Neuronal stem cell (in vitro differentiated cells): ENCODE measurements at regions not wholly inside any gene's neighbourhood (a gene's known extent, or its start where the extent isn't known, plus 50 kb on each side); places are given as distances from the start of the nearest gene placed in this dataset.

Experiments used
- DNase-seq: peaks from one replicate; pipeline ENCODE4 v3.0.0-alpha.2; 2013; ENCODE audit warnings: low spot score
- H2AFZ ChIP-seq: one replicate; pipeline ENCODE4 v1.6.1; 2013; ENCODE audit warnings: mild to moderate bottlenecking, low read length, inconsistent platforms
- H2AK5ac ChIP-seq: 2 replicates; pipeline ENCODE4 v1.6.1; 2013; ENCODE audit warnings: low read depth, mild to moderate bottlenecking, inconsistent platforms, low read length, moderate library complexity, mixed read lengths
- H2BK120ac ChIP-seq: 2 replicates; pipeline ENCODE4 v1.6.1; 2013; ENCODE audit warnings: low read depth, mild to moderate bottlenecking, inconsistent platforms, low read length, moderate library complexity, mixed read lengths
- H2BK12ac ChIP-seq: one replicate; pipeline ENCODE4 v1.6.1; 2013; ENCODE audit warnings: low read length, inconsistent platforms
- H2BK15ac ChIP-seq: 2 replicates; pipeline ENCODE4 v1.6.1; 2013; ENCODE audit warnings: mild to moderate bottlenecking, low read length, inconsistent platforms, mixed read lengths
- H2BK5ac ChIP-seq: one replicate; pipeline ENCODE4 v1.6.1; 2013; ENCODE audit warnings: inconsistent platforms, mild to moderate bottlenecking, low read length, moderate library complexity
- H3K14ac ChIP-seq: one replicate; pipeline ENCODE4 v1.6.1; 2013; ENCODE audit warnings: low read length, inconsistent platforms
- H3K18ac ChIP-seq: 2 replicates; pipeline ENCODE4 v1.6.1; 2013; ENCODE audit warnings: low read length, inconsistent platforms
- H3K23ac ChIP-seq: 2 replicates; pipeline ENCODE4 v1.6.1; 2013; ENCODE audit warnings: low read depth, mild to moderate bottlenecking, mixed read lengths, low read length, inconsistent platforms; ENCODE audit not compliant: poor library complexity
- H3K27ac ChIP-seq: replicated peaks from 3 replicates; pipeline ENCODE4 v1.5.1; 2013; ENCODE audit warnings: low read length, inconsistent platforms
- H3K27me3 ChIP-seq, 3 experiments: 2 replicates each; pipeline ENCODE4 v1.6.1; 2013; ENCODE audit warnings: low read length in 3 of 3, mild to moderate bottlenecking in 2 of 3, inconsistent platforms in 1 of 3, low read depth in 1 of 3, mixed read lengths in 1 of 3, moderate library complexity in 1 of 3; ENCODE audit not compliant: control insufficient read depth in 3 of 3, insufficient read depth in 3 of 3
- H3K36me3 ChIP-seq, 2 donors: replicated peaks in 1 of 2; 2 replicates each; pipeline ENCODE4 v1.6.1; 2013; ENCODE audit warnings: low read length in 2 of 2; ENCODE audit not compliant: control insufficient read depth in 2 of 2, insufficient read depth in 2 of 2
- H3K4ac ChIP-seq: 2 replicates; pipeline ENCODE4 v1.6.1; 2013; ENCODE audit warnings: inconsistent platforms, mild to moderate bottlenecking, low read length, moderate library complexity
- H3K4me1 ChIP-seq, 2 donors: 1 replicate in 1 of 2; 2 replicates in 1 of 2; pipeline ENCODE4 v1.6.1; 2013; ENCODE audit warnings: low read length in 2 of 2, low read depth in 1 of 2; ENCODE audit not compliant: control insufficient read depth in 2 of 2, insufficient read depth in 1 of 2
- H3K4me2 ChIP-seq: one replicate; pipeline ENCODE4 v1.6.1; 2013; ENCODE audit warnings: mild to moderate bottlenecking, low read length, inconsistent platforms; ENCODE audit not compliant: insufficient read depth, poor library complexity, severe bottlenecking
- H3K4me3 ChIP-seq, 2 donors: 2 replicates each; pipeline ENCODE4 v1.5.1; 2013; ENCODE audit warnings: low read length in 2 of 2, mild to moderate bottlenecking in 2 of 2, inconsistent platforms in 1 of 2, moderate library complexity in 1 of 2
- H3K79me1 ChIP-seq: one replicate; pipeline ENCODE4 v1.6.1; 2013; ENCODE audit warnings: low read depth, mild to moderate bottlenecking, inconsistent platforms, low read length, moderate library complexity
- H3K9ac ChIP-seq: one replicate; pipeline ENCODE4 v1.6.1; 2013; ENCODE audit warnings: mild to moderate bottlenecking, low read depth, low read length, inconsistent platforms; ENCODE audit not compliant: poor library complexity
- H3K9me3 ChIP-seq, 2 donors: replicated peaks in 1 of 2; 2 replicates each; pipeline versions ENCODE3 to v1.6.1; 2013; ENCODE audit warnings: low read length in 2 of 2, mild to moderate bottlenecking in 2 of 2, inconsistent platforms in 1 of 2, low read depth in 1 of 2, mixed read lengths in 1 of 2, moderate library complexity in 1 of 2; ENCODE audit not compliant: control insufficient read depth in 2 of 2, insufficient read depth in 1 of 2
- H4K8ac ChIP-seq: one replicate; pipeline ENCODE4 v1.6.1; 2013; ENCODE audit warnings: low read depth, mild to moderate bottlenecking, inconsistent platforms, low read length, moderate library complexity
- H4K91ac ChIP-seq: one replicate; pipeline ENCODE4 v1.6.1; 2013; ENCODE audit warnings: low read length, low read depth, mild to moderate bottlenecking, inconsistent platforms; ENCODE audit not compliant: poor library complexity
- WGBS, 2 donors: extraction: QIAGEN DNeasy Blood & Tissue Kit; methylation state at CpG; one replicate each; pipeline ENCODE4 v1.1.7; 2013; ENCODE audit warnings: missing lambda C conversion rate in 2 of 2, mixed read lengths in 1 of 2; ENCODE audit not compliant: insufficient read length in 2 of 2, insufficient replicate concordance in 1 of 2; ENCODE audit errors: extremely low coverage in 2 of 2; 5-methylcytosine and 5-hydroxymethylcytosine counted together

DNA sequence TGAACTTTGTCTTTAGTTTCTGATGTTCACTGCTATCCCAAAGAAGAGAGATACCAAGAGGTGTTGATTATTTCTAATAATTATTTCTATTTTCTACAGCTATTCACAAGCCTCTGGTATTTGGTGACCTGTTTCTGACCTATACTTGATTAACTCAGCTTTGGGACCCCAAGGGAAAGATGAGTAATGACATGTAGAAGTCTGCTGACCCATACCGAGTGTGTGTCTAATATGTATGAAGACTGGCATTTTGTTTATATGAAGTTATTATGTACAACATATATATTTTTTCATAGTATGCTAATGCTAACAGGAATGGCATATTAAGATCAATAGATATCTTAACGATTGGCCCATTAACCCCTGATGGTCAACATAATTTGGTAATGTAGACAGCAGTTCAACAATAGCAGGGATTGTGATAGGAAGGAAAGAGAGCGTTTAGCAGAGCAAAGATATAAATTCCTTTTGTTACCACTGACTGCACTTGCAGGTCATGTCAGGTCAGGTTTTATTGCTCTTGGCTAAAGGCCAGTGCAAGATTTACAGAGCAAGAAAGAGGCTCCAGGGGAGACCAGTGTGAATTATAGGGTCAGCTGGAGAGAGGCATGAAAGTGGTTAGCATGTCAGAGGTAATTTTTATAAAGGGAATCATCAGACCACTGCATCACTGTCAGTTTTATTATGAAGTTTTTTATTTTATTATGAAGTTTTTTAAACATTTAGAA lies 94.7 kb upstream of the DIPK2B start:
- Histone ChIP-seq H2BK12ac (no peak overlapping the region), H3K18ac (no peak overlapping the region), H2BK5ac (no peak overlapping the region), H2AK5ac (no peak overlapping the region), H3K4me1 (no peaks in the 10 kb centered on the region), H4K91ac (no peak overlapping the region), H3K79me1 (no peaks in the 10 kb centered on the region), H2AFZ (no peak overlapping the region), H3K27ac (no peak overlapping the region), H3K4ac (no peak overlapping the region), H3K4me2 (no peak overlapping the region), H4K8ac (no peak overlapping the region), H3K27me3 (no peaks in the 10 kb centered on the region), H3K9ac (no peak overlapping the region), H2BK120ac (no peak overlapping the region), H3K23ac (no peak overlapping the region), H3K4me3 (no peak overlapping the region), H3K9me3 (no peaks in the 10 kb centered on the region), H3K36me3 (no peaks in the 10 kb centered on the region), H2BK15ac (no peak overlapping the region), H3K14ac (no peak overlapping the region)
- DNase-seq, result no peak
- no CpG with 5 or more reads among the region's 3 CpGs for WGBS, 2 donors

DNA sequence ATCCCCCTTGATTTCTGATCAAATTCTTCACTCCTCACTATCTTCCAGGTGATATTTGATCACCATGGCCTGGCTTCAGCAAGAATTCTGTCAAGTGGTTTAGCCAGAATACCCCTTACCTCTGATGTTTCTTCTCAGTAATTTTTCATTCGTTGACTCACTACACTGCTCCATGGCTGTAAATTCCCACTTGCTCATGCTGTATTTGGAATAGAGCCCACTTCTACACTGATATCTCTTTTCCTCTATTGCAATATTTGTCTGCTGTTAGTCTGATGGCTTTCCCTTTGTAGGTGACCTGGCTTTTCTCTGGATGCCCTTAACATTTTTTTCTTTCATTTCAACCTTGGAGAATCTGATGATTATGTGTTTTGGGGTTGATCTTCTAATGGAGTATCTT lies 73.9 kb upstream of the DIPK2B start:
- Histone ChIP-seq H3K4me1 (no peaks in the 10 kb centered on the region), H3K27ac (no peak overlapping the region), H3K4me3 (no peak overlapping the region), H3K79me1 (no peaks in the 10 kb centered on the region), H3K27me3 (no peaks in the 10 kb centered on the region), H4K91ac (no peak overlapping the region), H3K18ac (no peak overlapping the region), H3K9me3 (no peaks in the 10 kb centered on the region), H2BK12ac (no peak overlapping the region), H3K23ac (no peak overlapping the region), H3K4me2 (no peak overlapping the region), H3K9ac (no peak overlapping the region), H2BK15ac (no peak overlapping the region), H4K8ac (no peak overlapping the region), H2BK5ac (no peak overlapping the region), H2AK5ac (no peak overlapping the region), H3K14ac (no peak overlapping the region), H3K36me3 (no peaks in the 10 kb centered on the region), H3K4ac (no peak overlapping the region), H2AFZ (no peak overlapping the region), H2BK120ac (no peak overlapping the region)
- no peak for DNase-seq
- no CpG with 5 or more reads among the region's 1 CpG for WGBS, 2 donors

DNA sequence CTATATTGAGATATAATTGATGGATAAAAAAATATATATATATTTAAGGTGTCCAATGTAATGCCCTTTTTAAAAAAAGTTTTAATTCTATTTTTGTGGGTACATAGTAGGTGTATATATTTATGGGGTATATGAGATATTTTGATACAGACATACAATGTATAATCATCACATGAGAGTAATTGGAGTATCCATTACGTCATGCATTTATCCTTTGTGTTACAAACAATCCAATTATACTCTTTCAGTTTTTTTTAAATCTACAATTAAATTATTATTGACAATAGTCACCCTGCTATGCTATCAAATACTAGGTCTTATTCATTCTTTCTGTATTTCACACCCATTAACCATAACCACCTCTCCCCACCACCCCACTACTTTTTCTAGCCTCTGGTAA lies 66.3 kb upstream of the DIPK2B start:
- no peak overlapping the region for H3K4me2 ChIP-seq
- no peak overlapping the region for H3K23ac ChIP-seq
- no peaks in the 10 kb centered on the region for H3K4me1 ChIP-seq
- H2BK120ac ChIP-seq, result no peak overlapping the region
- no peak overlapping the region for H2BK5ac ChIP-seq
- H3K9me3 ChIP-seq, result no peaks in the 10 kb centered on the region
- no peak overlapping the region for H2AK5ac ChIP-seq
- no peak overlapping the region for H2BK12ac ChIP-seq
- no peaks in the 10 kb centered on the region for H3K27me3 ChIP-seq
- H3K27ac ChIP-seq, result no peak overlapping the region
- no peak overlapping the region for H4K91ac ChIP-seq
- no peak overlapping the region for H2BK15ac ChIP-seq
- H2AFZ ChIP-seq, result no peak overlapping the region
- no peak for DNase-seq
- no peaks in the 10 kb centered on the region for H3K79me1 ChIP-seq
- H3K36me3 ChIP-seq, result no peaks in the 10 kb centered on the region
- no CpG with 5 or more reads among the region's 1 CpG for WGBS, 2 donors
- H3K9ac ChIP-seq, result no peak overlapping the region
- no peak overlapping the region for H3K4me3 ChIP-seq
- no peak overlapping the region for H4K8ac ChIP-seq
- H3K18ac ChIP-seq, result no peak overlapping the region
- no peak overlapping the region for H3K4ac ChIP-seq
- H3K14ac ChIP-seq, result no peak overlapping the region

GRCh38 chrX:45266456-45266855 lies 65.8 kb upstream of the DIPK2B start:
- no peak overlapping the region for H3K14ac ChIP-seq

More at GRCh38 chrX:45266456-45266855, 65.8 kb upstream of the DIPK2B start:
- H3K27ac ChIP-seq, result no peak overlapping the region
- no peak overlapping the region for H2BK120ac ChIP-seq
- no peaks in the 10 kb centered on the region for H3K9me3 ChIP-seq
- H3K4ac ChIP-seq, result no peak overlapping the region
- H3K4me3 ChIP-seq, result no peak overlapping the region
- WGBS, 2 donors, result no CpG with 5 or more reads among the region's 1 CpG
- DNase-seq, result no peak
- no peak overlapping the region for H4K8ac ChIP-seq
- H3K9ac ChIP-seq, result no peak overlapping the region
- no peak overlapping the region for H2AK5ac ChIP-seq
- H3K27me3 ChIP-seq, result no peaks in the 10 kb centered on the region
- no peaks in the 10 kb centered on the region for H3K79me1 ChIP-seq
- no peaks in the 10 kb centered on the region for H3K36me3 ChIP-seq
- H3K23ac ChIP-seq, result no peak overlapping the region
- no peak overlapping the region for H2BK15ac ChIP-seq
- H2BK12ac ChIP-seq, result no peak overlapping the region
- no peaks in the 10 kb centered on the region for H3K4me1 ChIP-seq
- H2AFZ ChIP-seq, result no peak overlapping the region
- no peak overlapping the region for H2BK5ac ChIP-seq
- H3K18ac ChIP-seq, result no peak overlapping the region
- H4K91ac ChIP-seq, result no peak overlapping the region
- no peak overlapping the region for H3K4me2 ChIP-seq
